ENCODE measurements at regions not wholly inside any gene's neighbourhood (a gene's known extent, or its start where the extent isn't known, plus 50 kb on each side); places are given as distances from the start of the nearest gene placed in this dataset.
"Not testable (repeated sequence)": the region's sequence is repeated elsewhere in the genome, so short reads cannot be mapped to it uniquely, and the experiment has no call there.

DNA sequence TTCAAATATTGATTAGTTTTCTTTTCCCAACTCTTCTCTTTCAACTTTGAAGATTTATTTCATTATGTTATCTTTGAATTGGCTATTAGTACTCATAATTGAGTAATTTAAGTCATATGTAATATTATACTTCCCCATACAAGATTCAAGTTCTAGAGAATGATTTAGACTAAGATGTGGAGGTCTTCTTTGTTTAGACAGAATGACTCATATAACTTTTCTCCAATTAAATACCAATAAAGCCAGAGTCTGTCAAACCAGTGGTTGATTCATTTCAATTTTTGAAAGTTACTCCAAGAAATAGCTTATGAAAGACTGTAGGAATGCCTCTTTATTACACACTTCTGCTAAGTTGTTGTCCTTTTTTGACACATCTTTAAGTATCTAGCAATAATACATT is 115.8 kb upstream of the SLC35F3 start:
- no peak for DNase-seq (ENCODE audit: low read depth)

DNA sequence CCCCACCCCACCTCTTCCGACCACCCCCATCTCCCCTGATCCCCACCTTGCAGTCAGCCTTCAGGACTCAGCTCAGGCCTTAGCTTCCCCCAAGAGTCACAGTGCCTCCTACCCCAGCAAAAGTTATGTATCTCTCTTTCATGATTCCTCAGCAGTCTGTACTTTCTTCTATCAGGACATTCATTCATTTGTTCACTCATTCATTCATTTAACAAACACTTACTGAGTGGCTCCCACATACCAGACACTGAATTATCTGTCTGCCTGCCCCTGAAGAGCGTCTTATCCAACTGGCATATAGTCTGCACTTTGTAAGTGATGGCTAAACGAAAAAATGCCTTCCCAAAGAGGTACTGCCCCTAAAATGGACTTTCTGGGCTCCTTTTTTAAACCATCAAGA is 114.4 kb upstream of the SLC35F3 start:
- no peak for DNase-seq (ENCODE audit: low read depth)

DNA sequence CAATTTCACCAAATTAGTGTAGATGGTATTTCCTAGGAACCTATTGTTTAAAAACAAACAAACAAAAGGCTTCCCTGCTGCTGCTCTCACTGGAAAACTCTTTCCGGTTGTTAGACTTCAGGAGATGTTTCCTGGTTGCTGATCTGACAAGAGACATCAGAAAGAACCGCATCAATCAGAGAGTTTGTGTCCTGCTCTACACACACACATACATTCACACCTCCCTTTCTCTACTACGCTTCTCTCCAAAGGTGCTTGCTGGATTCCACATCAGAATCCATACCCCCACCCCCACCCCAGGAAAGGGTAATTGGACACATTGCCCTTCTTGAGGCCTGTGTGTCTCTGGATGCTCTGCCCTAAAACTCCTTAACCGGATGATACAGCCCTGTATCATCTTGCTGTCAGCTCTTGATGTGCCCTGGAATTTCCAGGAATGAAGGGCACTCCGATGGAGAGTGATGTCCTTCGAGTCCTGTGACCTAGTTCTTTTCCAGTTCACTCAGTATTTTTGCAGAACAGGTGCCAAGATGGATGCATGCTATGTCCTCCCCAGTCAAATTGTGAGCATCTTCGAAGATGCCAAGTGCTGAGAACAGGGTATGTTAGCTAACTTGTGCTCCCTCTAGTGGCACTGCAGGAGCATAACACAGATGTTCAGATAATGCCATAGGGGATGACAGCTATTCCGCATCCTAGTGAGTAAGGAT is 113.7 kb upstream of the SLC35F3 start:
- DNase-seq (ENCODE audit: low read depth): peak; percentile 35

DNA sequence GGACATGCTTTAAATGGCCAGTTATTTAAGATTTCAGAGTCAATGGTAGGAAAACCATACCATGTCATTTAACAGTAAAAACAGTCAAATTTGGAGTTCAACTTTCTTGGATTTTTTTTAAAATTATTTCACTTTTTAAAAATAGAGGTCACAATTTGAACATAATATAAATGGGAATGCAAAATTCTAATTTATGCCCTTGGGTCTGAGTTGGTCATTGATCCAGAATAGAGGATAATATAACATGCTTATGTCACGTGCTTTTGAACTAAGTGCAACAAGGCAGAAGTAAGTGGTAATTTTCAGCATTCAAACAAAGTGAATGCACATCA is 113.1 kb upstream of the SLC35F3 start:
- DNase-seq (ENCODE audit: low read depth): no peak

DNA sequence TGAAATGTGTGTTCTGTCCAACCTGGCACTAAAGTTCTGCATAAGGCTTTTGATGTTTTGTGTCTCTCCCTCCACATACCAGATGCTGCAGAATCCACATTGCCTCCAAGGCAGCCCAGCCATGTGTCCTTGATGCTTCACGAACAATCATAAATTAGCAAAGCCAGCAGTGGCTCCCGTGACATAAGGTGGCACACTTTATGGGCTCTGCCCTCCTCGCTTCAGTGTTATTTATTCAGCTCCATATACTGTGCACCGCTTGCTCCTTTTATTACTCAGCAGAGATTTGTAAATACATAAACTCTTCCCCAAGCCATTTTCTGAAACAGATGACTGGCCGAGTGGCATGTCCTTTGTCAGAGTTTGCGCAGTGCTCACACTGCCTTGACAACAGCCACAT is 112.8 kb upstream of the SLC35F3 start:
- no peak for DNase-seq (ENCODE audit: low read depth)

DNA sequence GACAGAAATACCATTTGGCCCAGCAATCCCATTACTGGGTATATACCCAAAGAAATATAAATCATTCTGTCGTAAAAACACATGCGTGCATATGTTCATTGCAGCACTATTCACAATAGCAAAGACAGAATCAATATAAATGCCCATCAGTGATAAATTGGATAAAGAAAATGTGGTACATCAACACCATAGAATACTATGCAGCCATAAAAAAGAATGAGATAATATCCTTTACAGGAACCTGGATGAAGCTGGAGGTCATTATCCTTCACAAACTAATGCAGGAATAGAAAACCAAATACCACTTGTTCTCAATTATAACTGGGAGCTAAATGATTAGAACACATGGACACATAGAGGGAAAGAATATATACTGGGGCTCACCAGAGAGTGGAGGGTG is 109.6 kb upstream of the SLC35F3 start:
- DNase-seq (ENCODE audit: low read depth): no peak

DNA sequence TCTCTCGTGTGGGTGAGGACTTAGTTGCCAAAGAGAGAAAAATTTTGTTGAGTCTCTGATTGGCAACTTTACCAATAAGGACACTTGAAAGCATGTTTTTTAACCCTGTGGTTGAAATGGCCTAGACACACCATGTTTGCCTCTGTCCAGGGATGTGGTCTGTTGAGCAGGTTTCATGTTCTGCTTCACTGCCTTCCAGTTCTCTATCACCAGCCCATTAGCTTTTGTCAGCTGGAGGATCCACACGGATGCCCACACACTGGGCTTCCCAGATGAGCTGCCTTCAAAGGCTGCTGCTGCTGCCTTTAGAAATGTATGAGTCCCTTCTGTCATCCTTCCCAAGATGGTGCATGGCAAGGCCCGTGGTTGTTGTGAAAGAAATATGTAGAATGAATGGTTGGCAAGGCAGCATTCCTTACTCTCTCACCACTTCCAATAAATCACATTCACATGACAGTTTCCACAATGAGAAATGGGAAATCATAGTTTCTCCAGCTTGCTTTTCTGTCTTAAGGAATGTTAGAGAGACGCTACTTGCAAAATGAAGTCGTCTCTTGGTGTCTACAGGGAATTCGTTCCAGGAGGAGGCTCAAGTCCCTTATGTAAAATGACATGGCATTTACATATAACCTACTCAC is 108.2 kb upstream of the SLC35F3 start:
- DNase-seq (ENCODE audit: low read depth): no peak

DNA sequence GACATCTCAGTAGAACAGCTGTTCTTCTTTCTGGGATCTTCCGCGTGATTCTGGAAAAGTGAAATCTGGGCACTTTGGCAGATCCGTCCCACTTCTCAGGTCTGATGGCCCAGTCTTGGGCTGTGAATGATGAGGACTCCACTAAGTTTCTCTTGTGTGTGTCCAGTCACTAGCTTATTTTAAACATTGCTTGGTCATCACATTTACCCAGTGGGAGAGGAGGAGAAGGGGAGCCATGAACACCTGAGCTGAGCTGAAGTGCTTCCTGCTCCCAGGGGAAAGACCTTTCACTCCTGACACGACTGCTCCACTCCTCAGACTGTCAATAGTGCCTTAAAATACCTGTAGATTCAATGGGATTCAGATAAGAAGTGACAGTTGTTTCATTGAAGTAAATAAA is 101.9 kb upstream of the SLC35F3 start:
- DNase-seq (ENCODE audit: low read depth): no peak

DNA sequence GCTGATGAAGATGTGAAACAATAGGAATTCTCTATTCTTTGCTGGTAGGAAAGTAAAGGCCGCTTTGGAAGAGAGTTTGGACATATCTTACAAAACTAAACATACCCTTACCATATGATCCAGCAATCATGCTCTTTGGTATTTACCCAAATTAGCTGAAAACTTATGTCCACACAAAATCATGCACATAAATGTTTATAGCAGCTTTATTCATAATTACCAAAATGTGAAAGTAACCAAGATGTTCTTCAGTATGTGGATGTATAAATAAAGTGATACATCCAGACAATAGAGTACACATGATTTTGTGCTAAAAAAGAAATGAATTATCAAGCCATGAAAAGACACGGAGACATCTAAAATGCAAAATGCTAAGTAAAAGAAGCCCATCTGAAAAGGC is 98.7 kb upstream of the SLC35F3 start:
- DNase-seq (ENCODE audit: low read depth): no peak

DNA sequence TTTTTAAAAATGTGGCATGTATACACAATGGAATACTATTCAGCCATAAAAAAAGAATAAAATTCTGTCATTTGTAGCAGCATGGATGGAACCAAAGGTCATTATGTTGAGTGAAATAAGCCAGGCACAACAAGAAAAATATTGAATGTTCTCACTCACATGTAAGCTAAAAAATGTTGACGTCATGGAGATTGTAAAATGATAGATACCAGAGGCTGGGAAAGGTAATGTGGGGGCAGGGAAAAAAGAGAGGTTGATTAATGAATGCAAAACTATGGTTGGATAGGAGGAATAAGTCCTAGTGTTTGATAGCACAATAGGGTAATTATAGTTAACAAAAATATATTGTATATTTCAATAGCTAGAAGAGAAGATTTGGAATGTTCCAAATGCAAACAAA is 89.1 kb upstream of the SLC35F3 start:
- DNase-seq (ENCODE audit: low read depth): no peak

DNA sequence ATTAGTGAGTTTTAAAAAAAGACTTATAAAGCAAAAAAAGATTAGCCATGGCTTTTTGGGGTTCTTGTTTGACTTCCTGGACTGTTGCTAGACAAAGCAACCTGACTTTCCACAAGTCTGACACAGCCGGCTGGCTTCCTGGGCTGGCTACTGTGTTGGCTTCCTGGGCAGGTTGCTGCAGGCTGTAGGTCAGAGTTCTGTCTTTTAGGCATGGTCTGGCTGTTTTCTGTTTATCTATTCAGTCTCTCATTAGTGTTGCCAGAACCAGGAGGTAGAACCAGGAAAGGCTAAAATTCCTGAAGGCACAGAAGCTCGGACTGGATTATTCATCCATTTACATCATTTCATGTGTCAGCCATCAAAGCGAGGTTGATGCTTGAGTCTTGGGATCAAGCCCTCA is 88.6 kb upstream of the SLC35F3 start:
- no peak for DNase-seq (ENCODE audit: low read depth)

DNA sequence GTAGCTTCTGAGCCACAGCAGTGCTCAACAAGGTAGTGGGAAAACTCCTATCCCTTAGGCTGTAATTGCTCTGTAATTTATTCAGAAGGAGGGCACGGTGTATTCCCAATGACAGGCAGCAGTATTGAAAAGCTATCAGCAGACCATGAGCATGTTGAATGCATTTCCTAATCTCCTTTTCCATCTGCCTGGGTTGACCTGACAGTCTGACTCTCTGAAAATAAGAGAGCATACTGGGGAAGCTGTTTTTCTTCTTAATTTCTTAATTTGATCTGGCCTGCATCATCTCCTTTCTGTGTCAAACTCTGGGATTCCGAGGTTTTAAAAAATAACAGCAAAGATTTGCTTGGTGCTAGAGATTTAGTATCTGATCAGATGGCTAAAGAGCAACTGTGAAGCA is 88.1 kb upstream of the SLC35F3 start:
- DNase-seq (ENCODE audit: low read depth): no peak

DNA sequence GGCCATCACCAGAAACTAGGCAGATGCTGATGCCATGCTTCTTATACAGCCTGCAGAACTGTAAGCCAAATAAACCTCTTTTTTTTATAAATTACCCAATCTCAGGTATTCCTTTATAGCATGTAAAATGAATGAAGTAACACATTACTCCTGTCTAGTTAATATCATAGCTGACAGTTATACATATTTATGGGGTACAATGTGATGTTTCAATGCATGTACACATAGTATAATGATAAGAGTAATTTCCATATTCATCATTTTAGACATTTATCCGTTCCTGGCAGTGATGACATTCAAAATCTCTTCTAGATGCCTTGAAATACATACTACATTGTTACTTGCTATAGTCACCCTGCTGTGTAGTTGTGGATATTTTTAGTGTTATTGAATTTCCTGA is 85.4 kb upstream of the SLC35F3 start:
- no peak for DNase-seq (ENCODE audit: low read depth)

DNA sequence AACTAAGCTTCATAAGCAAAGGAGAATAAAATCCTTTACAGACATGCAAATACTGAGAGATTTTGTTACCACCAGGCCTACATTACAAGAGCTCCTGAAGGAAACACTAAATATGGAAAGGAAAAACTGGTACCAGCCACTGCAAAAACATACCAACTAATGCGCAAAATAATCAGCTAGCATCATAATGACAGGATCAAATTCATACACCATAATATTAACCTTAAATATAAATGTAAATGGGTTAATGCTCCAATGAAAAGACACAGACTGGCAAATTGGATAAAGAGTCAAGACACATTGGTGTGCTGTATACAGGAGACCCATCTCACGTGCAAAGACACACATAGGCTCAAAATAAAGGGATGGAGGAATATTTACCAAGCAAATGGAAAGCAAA is 80.3 kb upstream of the SLC35F3 start:
- DNase-seq (ENCODE audit: low read depth): not testable (repeated sequence)

DNA sequence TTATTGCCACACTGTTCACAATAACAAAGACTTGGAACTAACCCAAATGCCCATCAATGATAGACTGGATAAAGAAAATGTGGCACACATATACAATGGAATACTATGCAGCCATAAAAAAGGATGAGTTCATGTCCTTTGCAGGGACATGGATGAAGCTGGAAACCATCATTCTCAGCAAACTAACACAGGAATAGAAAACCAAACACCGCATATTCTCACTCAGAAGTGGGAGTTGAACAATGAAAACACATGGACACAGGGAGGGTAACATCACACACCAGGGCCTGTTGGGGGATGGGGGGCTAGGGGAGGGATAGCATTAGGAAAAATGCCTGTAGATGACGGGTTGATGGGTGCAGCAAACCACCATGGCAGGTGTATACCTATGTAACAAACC is 76.5 kb upstream of the SLC35F3 start:
- DNase-seq (ENCODE audit: low read depth): not testable (repeated sequence)

DNA sequence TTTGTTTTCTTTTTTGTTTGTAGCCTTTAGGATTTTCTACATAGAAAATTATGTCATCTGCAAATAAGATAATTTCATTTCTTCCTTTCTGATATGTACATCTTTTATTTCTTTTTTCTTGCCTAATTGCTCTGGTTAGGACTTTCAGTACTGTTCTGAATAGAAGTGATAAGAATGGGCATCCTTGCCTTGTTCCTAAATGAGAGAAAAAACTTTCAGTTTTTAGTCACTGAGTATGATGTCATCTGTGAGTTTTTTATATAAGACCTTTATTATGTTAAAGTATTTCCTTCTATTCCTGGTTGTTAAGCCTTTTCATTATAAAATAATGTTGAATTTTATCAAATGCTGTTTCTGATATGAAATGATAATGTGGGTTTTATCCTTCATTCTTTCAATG is 76.0 kb upstream of the SLC35F3 start:
- DNase-seq (ENCODE audit: low read depth): no peak

DNA sequence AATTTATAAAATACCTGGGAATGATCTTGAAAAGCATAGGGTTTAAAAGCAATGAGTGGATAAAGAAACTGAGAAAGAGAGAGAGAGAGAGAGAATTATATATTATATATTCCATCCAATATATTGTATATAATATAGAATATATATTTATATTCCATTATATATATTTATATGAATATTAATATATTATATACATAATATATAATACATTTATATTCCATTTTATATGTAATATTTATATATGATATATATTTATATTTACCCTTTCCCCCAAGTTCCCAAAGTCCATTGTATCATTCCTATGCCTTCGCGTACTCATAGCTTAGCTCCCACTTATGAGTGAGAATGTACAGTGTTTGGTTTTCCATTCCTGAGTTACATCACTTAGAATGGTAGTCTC is 69.9 kb upstream of the SLC35F3 start:
- DNase-seq (ENCODE audit: low read depth): no peak

DNA sequence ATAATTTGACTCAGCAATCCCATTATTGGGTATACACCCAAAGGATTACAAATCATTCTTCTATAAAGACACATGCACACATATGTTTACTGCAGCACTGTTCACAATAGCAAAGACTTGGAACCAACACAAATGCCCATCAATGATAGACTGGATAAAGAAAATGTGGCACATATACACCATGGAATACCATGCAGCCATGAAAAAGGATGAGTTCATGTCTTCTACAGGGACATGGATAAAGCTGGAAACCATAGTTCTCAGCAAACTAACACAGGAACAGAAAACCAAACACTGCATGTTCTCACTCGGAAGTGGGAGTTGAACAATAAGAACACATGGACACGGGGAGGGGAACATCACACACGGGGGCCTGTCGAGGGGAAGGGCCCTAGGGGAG is 66.3 kb upstream of the SLC35F3 start:
- DNase-seq (ENCODE audit: low read depth): not testable (repeated sequence)

DNA sequence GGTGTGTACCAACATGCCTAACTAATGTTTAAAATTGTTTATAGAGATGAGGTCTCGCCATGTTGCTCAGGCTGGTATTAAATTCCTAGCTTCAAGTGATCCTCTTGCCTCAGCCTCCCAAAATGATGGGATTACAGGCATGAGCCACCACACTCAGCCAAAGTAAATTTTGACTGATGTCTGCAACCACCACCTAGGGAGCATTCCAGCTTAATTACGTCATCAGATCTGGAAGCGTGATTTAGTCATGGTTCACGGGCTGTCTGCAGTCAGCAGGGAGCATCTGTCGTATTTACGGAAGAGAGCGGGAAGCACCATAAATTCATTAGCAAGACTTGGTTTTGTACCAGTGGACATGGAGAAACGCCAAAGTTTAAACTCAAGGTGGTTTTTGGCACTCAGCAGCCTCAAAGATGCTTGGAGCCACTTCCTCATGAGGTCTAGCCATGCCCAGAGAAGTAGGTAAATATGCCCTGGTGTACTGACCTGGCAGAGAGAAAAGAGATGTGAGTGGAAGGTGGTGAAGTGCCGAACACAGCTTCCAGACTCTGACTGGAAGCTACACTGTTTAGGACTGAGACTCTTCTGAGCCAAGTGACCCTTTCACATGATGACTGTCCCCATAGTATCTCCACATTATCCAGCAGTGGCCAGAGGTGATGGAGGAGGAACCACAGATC is 60.8 kb upstream of the SLC35F3 start:
- no peak for DNase-seq (ENCODE audit: low read depth)

DNA sequence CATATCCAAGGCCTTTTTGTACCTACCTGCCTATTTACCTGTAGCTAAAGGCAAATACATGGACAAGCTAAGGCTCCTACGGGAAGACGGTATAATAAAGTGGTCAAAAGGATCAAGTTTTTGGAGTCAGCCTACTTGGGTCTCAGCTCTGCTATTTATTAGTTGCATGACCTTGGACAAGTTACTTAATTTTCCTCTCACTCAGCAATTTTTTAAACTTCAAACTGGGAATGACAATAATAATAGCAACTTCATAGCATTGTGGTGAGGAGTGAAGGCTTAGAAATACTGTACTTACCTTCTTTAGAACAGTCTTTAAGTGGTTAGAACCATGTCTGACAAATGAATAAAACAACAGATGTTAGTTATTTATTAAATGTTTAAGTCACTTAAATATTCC is 60.2 kb upstream of the SLC35F3 start:
- no peak for DNase-seq (ENCODE audit: low read depth)

DNA sequence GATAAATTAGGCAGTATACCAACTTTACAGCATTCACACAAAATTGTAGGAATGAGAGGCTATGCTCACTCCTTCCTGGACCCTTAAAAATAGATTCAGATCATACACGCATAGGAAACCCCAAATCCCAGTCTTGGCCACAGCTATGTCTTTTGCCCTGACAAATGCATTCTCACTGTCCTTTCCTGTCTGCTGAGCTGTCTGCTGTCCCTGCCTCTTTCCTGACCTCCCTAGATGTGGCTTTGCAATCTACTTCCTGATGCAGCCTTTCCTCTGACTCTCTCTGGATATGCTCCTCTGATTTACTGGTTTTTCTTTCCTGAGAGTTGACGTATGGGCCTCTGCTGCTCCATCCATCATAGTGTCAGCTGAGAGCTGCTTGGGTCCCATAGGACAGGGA is 59.8 kb upstream of the SLC35F3 start:
- no peak for DNase-seq (ENCODE audit: low read depth)

Measured in myocyte (in vitro differentiated cells).